GM21786 (cell line): ENCODE measurements at regions not wholly inside any gene's neighbourhood (a gene's known extent, or its start where the extent isn't known, plus 50 kb on each side); places are given as distances from the start of the nearest gene placed in this dataset.

Experiments used
- ATAC-seq: cut with Tn5 transposase; IDR thresholded peaks from one replicate; pipeline ENCODE4 v1.9.1; 2021; ENCODE audit not compliant: unreplicated experiment

GRCh38 chr18:78627551-78628346 is 351.9 kb upstream of the SALL3 start:
- no peak for ATAC-seq

- no peak for ATAC-seq
Measured at GRCh38 chr18:78629426-78629825, 350.2 kb upstream of the SALL3 start.

GRCh38 chr18:78630356-78630755 is 349.3 kb upstream of the SALL3 start:
- no peak for ATAC-seq

GRCh38 chr18:78630981-78631510 is 348.6 kb upstream of the SALL3 start:
- no peak for ATAC-seq

- ATAC-seq = no peak
Measured at GRCh38 chr18:78632111-78632541, 347.5 kb upstream of the SALL3 start.

- ATAC-seq = no peak
Measured at GRCh38 chr18:78634061-78634696, 345.4 kb upstream of the SALL3 start.

GRCh38 chr18:78635093-78635800 is 344.4 kb upstream of the SALL3 start:
- no peak for ATAC-seq

GRCh38 chr18:78636260-78636659 is 343.4 kb upstream of the SALL3 start:
- ATAC-seq = no peak

- no peak for ATAC-seq
Measured at GRCh38 chr18:78637442-78638402, 341.9 kb upstream of the SALL3 start.

GRCh38 chr18:78639006-78639950 is 340.3 kb upstream of the SALL3 start:
- ATAC-seq = no peak

- ATAC-seq = no peak
Measured at GRCh38 chr18:78640246-78640995, 339.2 kb upstream of the SALL3 start.

GRCh38 chr18:78641689-78642231 is 337.9 kb upstream of the SALL3 start:
- ATAC-seq = no peak

GRCh38 chr18:78642296-78642951 is 337.2 kb upstream of the SALL3 start:
- ATAC-seq = no peak

GRCh38 chr18:78643004-78643403 is 336.6 kb upstream of the SALL3 start:
- ATAC-seq = no peak

GRCh38 chr18:78643981-78644380 is 335.6 kb upstream of the SALL3 start:
- no peak for ATAC-seq

GRCh38 chr18:78645216-78645615 is 334.4 kb upstream of the SALL3 start:
- ATAC-seq = no peak

GRCh38 chr18:78647018-78647417 is 332.6 kb upstream of the SALL3 start:
- ATAC-seq = no peak

GRCh38 chr18:78649421-78649820 is 330.2 kb upstream of the SALL3 start:
- ATAC-seq = no peak
